ENCODE measurements at regions not wholly inside any gene's neighbourhood (a gene's known extent, or its start where the extent isn't known, plus 50 kb on each side); places are given as distances from the start of the nearest gene placed in this dataset.

GRCh38 chr5:154571325-154572035, 93.5 kb upstream of the HAND1 start:
- Histone ChIP-seq H3K27me3 (replicated peaks in 1 of 2; ENCODE audit: control insufficient read depth in 2 of 2, extremely low read depth in 1 of 2, insufficient read depth in 2 of 2, low read length in 1 of 2) (peaks cover 0 to 11% of the 10 kb centered on the region in 2 experiments), H3K36me3 (ENCODE audit: control insufficient read depth in 2 of 2, extremely low read depth in 1 of 2, insufficient read depth in 1 of 2, low read length in 1 of 2) (no peaks in the 10 kb centered on the region), H3K27ac (ENCODE audit: low read length) (no peak overlapping the region), H3K4me1 (ENCODE audit: control insufficient read depth in 1 of 2, extremely low read depth in 1 of 2, insufficient read depth in 2 of 2, low read length in 2 of 2) (no peaks in the 10 kb centered on the region), H3K4me3 (ENCODE audit: control insufficient read depth in 1 of 2, extremely low read depth in 1 of 2, low read length in 1 of 2) (no peak overlapping the region), H3K9me3 (no peaks in the 10 kb centered on the region)
- Mint-ChIP-seq H3K4me3 (no peak overlapping the region), H3K27ac (no peak overlapping the region), H3K4me1 (no peaks in the 10 kb centered on the region), H3K27me3 (peaks cover 11 to 19% of the 10 kb centered on the region in 2 donors), H3K9me3 (no peaks in the 10 kb centered on the region), H3K36me3 (no peaks in the 10 kb centered on the region)
- POLR2A ChIA-PET, result no interaction called here
- DNase-seq, result no peak
- CTCF ChIA-PET, result no interaction called here
- ATAC-seq (replicated peaks in 1 of 4), result no peak
- 37% methylated on average over 2 of the region's 6 CpGs for WGBS (ENCODE audit: insufficient coverage)

GRCh38 chr5:154570572-154571324, 92.7 kb upstream of the HAND1 start:
- Histone ChIP-seq H3K4me1 (ENCODE audit: control insufficient read depth in 1 of 2, extremely low read depth in 1 of 2, insufficient read depth in 2 of 2, low read length in 2 of 2) (no peaks in the 10 kb centered on the region), H3K27ac (ENCODE audit: low read length) (no peak overlapping the region), H3K27me3 (replicated peaks in 1 of 2; ENCODE audit: control insufficient read depth in 2 of 2, extremely low read depth in 1 of 2, insufficient read depth in 2 of 2, low read length in 1 of 2) (peaks cover 0 to 9% of the 10 kb centered on the region in 2 experiments), H3K36me3 (ENCODE audit: control insufficient read depth in 2 of 2, extremely low read depth in 1 of 2, insufficient read depth in 1 of 2, low read length in 1 of 2) (no peaks in the 10 kb centered on the region), H3K4me3 (ENCODE audit: control insufficient read depth in 1 of 2, extremely low read depth in 1 of 2, low read length in 1 of 2) (no peak overlapping the region), H3K9me3 (no peaks in the 10 kb centered on the region)
- Mint-ChIP-seq H3K27ac (no peak overlapping the region), H3K36me3 (no peaks in the 10 kb centered on the region), H3K9me3 (no peaks in the 10 kb centered on the region), H3K4me3 (no peak overlapping the region), H3K4me1 (no peaks in the 10 kb centered on the region), H3K27me3 (peaks cover 11 to 14% of the 10 kb centered on the region in 2 donors)
- ChIA-PET CTCF (no interaction called here), POLR2A (no interaction called here)
- 80% methylated on average over 5 of the region's 11 CpGs for WGBS (ENCODE audit: insufficient coverage)
- DNase-seq (no peak), ATAC-seq (replicated peaks in 1 of 4) (no peak)

- CTCF ChIA-PET, result no interaction called here
- H3K27ac ChIP-seq (ENCODE audit: low read length), result no peak overlapping the region
- POLR2A ChIA-PET, result no interaction called here
Observed at GRCh38 chr5:154568589-154568988, 90.6 kb upstream of the HAND1 start.

GRCh38 chr5:154567155-154567554, 89.1 kb upstream of the HAND1 start:
- ChIA-PET POLR2A (no interaction called here), CTCF (no interaction called here)
- no peak overlapping the region for H3K4me3 ChIP-seq (ENCODE audit: control insufficient read depth in 1 of 2, extremely low read depth in 1 of 2, low read length in 1 of 2)
- Mint-ChIP-seq H3K36me3 (no peaks in the 10 kb centered on the region), H3K9me3 (no peaks in the 10 kb centered on the region), H3K4me1 (no peaks in the 10 kb centered on the region), H3K27me3 (peaks cover 8 to 20% of the 10 kb centered on the region in 2 donors), H3K4me3 (no peak overlapping the region), H3K27ac (no peak overlapping the region)
- H3K27me3 ChIP-seq (replicated peaks in 1 of 2; ENCODE audit: control insufficient read depth in 2 of 2, extremely low read depth in 1 of 2, insufficient read depth in 2 of 2, low read length in 1 of 2), result peaks cover 0 to 4% of the 10 kb centered on the region in 2 experiments
- no CpG with 5 or more reads among the region's 6 CpGs for WGBS (ENCODE audit: insufficient coverage)
- ATAC-seq (replicated peaks in 1 of 4) (no peak), DNase-seq (no peak)
- H3K36me3 ChIP-seq (ENCODE audit: control insufficient read depth in 2 of 2, extremely low read depth in 1 of 2, insufficient read depth in 1 of 2, low read length in 1 of 2), result no peaks in the 10 kb centered on the region
- H3K9me3 ChIP-seq, result no peaks in the 10 kb centered on the region
- no peaks in the 10 kb centered on the region for H3K4me1 ChIP-seq (ENCODE audit: control insufficient read depth in 1 of 2, extremely low read depth in 1 of 2, insufficient read depth in 2 of 2, low read length in 2 of 2)
- H3K27ac ChIP-seq (ENCODE audit: low read length), result no peak overlapping the region

More at GRCh38 chr5:154568589-154568988, 90.6 kb upstream of the HAND1 start:
- H3K4me1 Mint-ChIP-seq, result no peaks in the 10 kb centered on the region
- Histone ChIP-seq H3K9me3 (no peaks in the 10 kb centered on the region), H3K4me3 (ENCODE audit: control insufficient read depth in 1 of 2, extremely low read depth in 1 of 2, low read length in 1 of 2) (no peak overlapping the region), H3K36me3 (ENCODE audit: control insufficient read depth in 2 of 2, extremely low read depth in 1 of 2, insufficient read depth in 1 of 2, low read length in 1 of 2) (no peaks in the 10 kb centered on the region), H3K27me3 (replicated peaks in 1 of 2; ENCODE audit: control insufficient read depth in 2 of 2, extremely low read depth in 1 of 2, insufficient read depth in 2 of 2, low read length in 1 of 2) (peaks cover 0 to 4% of the 10 kb centered on the region in 2 experiments), H3K4me1 (ENCODE audit: control insufficient read depth in 1 of 2, extremely low read depth in 1 of 2, insufficient read depth in 2 of 2, low read length in 2 of 2) (no peaks in the 10 kb centered on the region)
- H3K27me3 Mint-ChIP-seq, result peaks cover 8 to 15% of the 10 kb centered on the region in 2 donors
- no peak for ATAC-seq (replicated peaks in 1 of 4)
- H3K4me3 Mint-ChIP-seq, result no peak overlapping the region
- H3K9me3 Mint-ChIP-seq, result no peaks in the 10 kb centered on the region
- DNase-seq, result no peak
- 77% methylated on average over 6 of the region's 6 CpGs for WGBS (ENCODE audit: insufficient coverage)
- H3K36me3 Mint-ChIP-seq, result no peaks in the 10 kb centered on the region
- H3K27ac Mint-ChIP-seq, result no peak overlapping the region

GRCh38 chr5:154566146-154566680, 88.2 kb upstream of the HAND1 start:
- Mint-ChIP-seq H3K36me3 (no peaks in the 10 kb centered on the region), H3K4me3 (no peak overlapping the region), H3K27ac (no peak overlapping the region), H3K9me3 (no peaks in the 10 kb centered on the region), H3K4me1 (no peaks in the 10 kb centered on the region), H3K27me3 (peaks cover 8 to 20% of the 10 kb centered on the region in 2 donors)
- Histone ChIP-seq H3K27me3 (replicated peaks in 1 of 2; ENCODE audit: control insufficient read depth in 2 of 2, extremely low read depth in 1 of 2, insufficient read depth in 2 of 2, low read length in 1 of 2) (peaks cover 0 to 5% of the 10 kb centered on the region in 2 experiments), H3K36me3 (ENCODE audit: control insufficient read depth in 2 of 2, extremely low read depth in 1 of 2, insufficient read depth in 1 of 2, low read length in 1 of 2) (no peaks in the 10 kb centered on the region), H3K4me3 (ENCODE audit: control insufficient read depth in 1 of 2, extremely low read depth in 1 of 2, low read length in 1 of 2) (no peak overlapping the region), H3K9me3 (no peaks in the 10 kb centered on the region), H3K4me1 (ENCODE audit: control insufficient read depth in 1 of 2, extremely low read depth in 1 of 2, insufficient read depth in 2 of 2, low read length in 2 of 2) (no peaks in the 10 kb centered on the region), H3K27ac (ENCODE audit: low read length) (no peak overlapping the region)
- no peak for DNase-seq
- WGBS (ENCODE audit: insufficient coverage), result 63% methylated on average over 3 of the region's 5 CpGs
- ChIA-PET POLR2A (no interaction called here), CTCF (no interaction called here)
- ATAC-seq (replicated peaks in 1 of 4), result no peak

- DNase-seq, result no peak
- H3K27ac ChIP-seq (ENCODE audit: low read length), result no peak overlapping the region
- H3K36me3 ChIP-seq (ENCODE audit: control insufficient read depth in 2 of 2, extremely low read depth in 1 of 2, insufficient read depth in 1 of 2, low read length in 1 of 2), result no peaks in the 10 kb centered on the region
- ATAC-seq (replicated peaks in 1 of 4), result no peak
- Mint-ChIP-seq H3K4me3 (no peak overlapping the region), H3K27ac (no peak overlapping the region), H3K27me3 (peaks cover 9 to 24% of the 10 kb centered on the region in 2 donors), H3K36me3 (no peaks in the 10 kb centered on the region), H3K9me3 (no peaks in the 10 kb centered on the region), H3K4me1 (no peaks in the 10 kb centered on the region)
- CTCF ChIA-PET, result no interaction called here
- H3K4me1 ChIP-seq (ENCODE audit: control insufficient read depth in 1 of 2, extremely low read depth in 1 of 2, insufficient read depth in 2 of 2, low read length in 2 of 2), result no peaks in the 10 kb centered on the region
- 100% methylated on average over 1 of the region's 5 CpGs for WGBS (ENCODE audit: insufficient coverage)
- no peak overlapping the region for H3K4me3 ChIP-seq (ENCODE audit: control insufficient read depth in 1 of 2, extremely low read depth in 1 of 2, low read length in 1 of 2)
- H3K27me3 ChIP-seq (replicated peaks in 1 of 2; ENCODE audit: control insufficient read depth in 2 of 2, extremely low read depth in 1 of 2, insufficient read depth in 2 of 2, low read length in 1 of 2), result peaks cover 0 to 9% of the 10 kb centered on the region in 2 experiments
- POLR2A ChIA-PET, result no interaction called here
- no peaks in the 10 kb centered on the region for H3K9me3 ChIP-seq
Observed at GRCh38 chr5:154565123-154565522, 87.1 kb upstream of the HAND1 start.
